Neural cell (in vitro differentiated cells): ENCODE measurements at regions not wholly inside any gene's neighbourhood (a gene's known extent, or its start where the extent isn't known, plus 50 kb on each side); places are given as distances from the start of the nearest gene placed in this dataset.

Experiments used
- H2AFZ ChIP-seq: fragments of 200-600, 300-800 bp; sonication (generic), shearing (Covaris generic); 2 replicates; pipeline ENCODE4 v1.6.0; 2014; ENCODE audit warnings: low read depth, mild to moderate bottlenecking, antibody characterized with exemption, low read length, moderate library complexity
- H3F3A ChIP-seq: fragments of 200-600 bp; shearing (Covaris generic); 2 replicates; pipeline ENCODE4 v1.6.1; 2016; ENCODE audit warnings: mild to moderate bottlenecking, moderate library complexity, mixed read lengths, antibody characterized with exemption, low read length; ENCODE audit not compliant: insufficient read depth, poor library complexity, severe bottlenecking
- H3K27ac ChIP-seq: fragments of 200-600, 300-800 bp; sonication (generic), shearing (Covaris generic); 2 replicates; pipeline ENCODE4 v1.5.1; 2014; ENCODE audit warnings: mild to moderate bottlenecking, low read length, moderate library complexity
- H3K27me3 ChIP-seq: fragments of 300-800, 200-600 bp; sonication (generic), shearing (Covaris generic); 2 replicates; pipeline ENCODE4 v1.6.0; 2014; ENCODE audit warnings: mild to moderate bottlenecking, low read depth, low read length, moderate library complexity; ENCODE audit not compliant: insufficient read depth
- H3K36me3 ChIP-seq: fragments of 300-800, 200-600 bp; sonication (generic), shearing (Covaris generic); 2 replicates; pipeline ENCODE4 v1.5.1; 2014; ENCODE audit warnings: mild to moderate bottlenecking, antibody characterized with exemption, low read length, moderate library complexity; ENCODE audit not compliant: insufficient read depth
- H3K4me2 ChIP-seq: fragments of 300-800, 200-600 bp; sonication (generic), shearing (Covaris generic); 2 replicates; pipeline ENCODE4 v1.6.0; 2014; ENCODE audit warnings: mild to moderate bottlenecking, low read length
- H3K4me3 ChIP-seq: fragments of 300-800, 200-600 bp; sonication (generic), shearing (Covaris generic); 2 replicates; pipeline ENCODE4 v1.5.1; 2014; ENCODE audit warnings: mild to moderate bottlenecking, low read length, moderate library complexity
- H3K79me2 ChIP-seq: fragments of 200-600 bp; shearing (Covaris generic); replicated peaks from 2 replicates; pipeline ENCODE4 v1.6.0; 2014; ENCODE audit warnings: mild to moderate bottlenecking, low read length, moderate library complexity; ENCODE audit not compliant: insufficient read depth
- H3K9ac ChIP-seq: fragments of 300-800, 200-600 bp; sonication (generic), shearing (Covaris generic); 2 replicates; pipeline ENCODE4 v1.6.1; 2016; ENCODE audit warnings: mild to moderate bottlenecking, low read length, mixed read lengths
- H3K9me2 ChIP-seq: fragments of 200-600 bp; shearing (Covaris generic); 2 replicates; pipeline ENCODE4 v1.6.1; 2016; ENCODE audit warnings: mild to moderate bottlenecking, low read length, mixed read lengths; ENCODE audit not compliant: insufficient read depth
- H3K9me3 ChIP-seq: fragments of 200-600, 300-800 bp; sonication (generic), shearing (Covaris generic); 2 replicates; pipeline ENCODE4 v1.6.1; 2016; ENCODE audit warnings: mild to moderate bottlenecking, mixed run types, low read length, moderate library complexity, mixed read lengths
- H4K20me1 ChIP-seq: fragments of 200-600 bp; shearing (Covaris generic); 2 replicates; pipeline ENCODE4 v1.6.1; 2016; ENCODE audit warnings: mild to moderate bottlenecking, mixed run types; ENCODE audit not compliant: insufficient read depth
- CTCF ChIP-seq: fragments of 450-650 bp; IDR thresholded peaks from 2 replicates; pipeline ENCODE4 v1.5.1; 2014; ENCODE audit warnings: antibody characterized with exemption, mild to moderate bottlenecking, moderate library complexity; ENCODE audit not compliant: poor library complexity, severe bottlenecking
- EP300 ChIP-seq: fragments of 450-650 bp; conservative IDR thresholded peaks from 2 replicates; pipeline ENCODE4 v1.6.1; 2014; ENCODE audit warnings: antibody characterized with exemption, mild to moderate bottlenecking, moderate library complexity; ENCODE audit not compliant: poor library complexity, severe bottlenecking
- EZH2 ChIP-seq: fragments of 200-600, 300-800 bp; shearing (Covaris generic), sonication (generic); IDR thresholded peaks from 2 replicates; pipeline ENCODE4 v1.6.1; 2014; ENCODE audit warnings: antibody characterized with exemption, low read length, borderline replicate concordance, mild to moderate bottlenecking; ENCODE audit not compliant: insufficient read depth, poor library complexity, severe bottlenecking
- MXI1 ChIP-seq: fragments of 450-650 bp; conservative IDR thresholded peaks from 2 replicates; pipeline ENCODE4 v1.6.1; 2014; ENCODE audit warnings: antibody characterized with exemption, mild to moderate bottlenecking; ENCODE audit not compliant: poor library complexity, severe bottlenecking
- POLR2AphosphoS5 ChIP-seq: IDR thresholded peaks from 2 replicates; pipeline ENCODE4 v1.6.1; 2012
- RAD21 ChIP-seq: fragments of 450-650 bp; conservative IDR thresholded peaks from 2 replicates; pipeline ENCODE4 v1.6.1; 2014; ENCODE audit warnings: antibody characterized with exemption, mild to moderate bottlenecking, moderate library complexity
- REST ChIP-seq: IDR thresholded peaks from 2 replicates; pipeline ENCODE4 v1.6.1; 2012; ENCODE audit warnings: borderline replicate concordance
- SMC3 ChIP-seq: fragments of 450-650 bp; conservative IDR thresholded peaks from 2 replicates; pipeline ENCODE4 v1.6.1; 2014; ENCODE audit warnings: antibody characterized with exemption, mild to moderate bottlenecking, moderate library complexity; ENCODE audit not compliant: poor library complexity
- TAF1 ChIP-seq: IDR thresholded peaks from 2 replicates; pipeline ENCODE4 v1.6.1; 2012; ENCODE audit warnings: low read depth

GRCh38 chr17:77402159-77402731, 261.5 kb downstream of the SEC14L1 start:
- Histone ChIP-seq H3K4me2 (no peak overlapping the region), H3K4me3 (no peak overlapping the region), H3K9me2 (no peaks in the 10 kb centered on the region), H3K9me3 (no peaks in the 10 kb centered on the region), H4K20me1 (no peaks in the 10 kb centered on the region), H3K27ac (no peak overlapping the region), H3F3A (no peaks in the 10 kb centered on the region), H3K36me3 (no peaks in the 10 kb centered on the region), H2AFZ (no peak overlapping the region), H3K9ac (no peak overlapping the region), H3K27me3 (no peaks in the 10 kb centered on the region), H3K79me2 (no peaks in the 10 kb centered on the region)
- TF ChIP-seq CTCF (no peak), MXI1 (no peak), REST (no peak), RAD21 (no peak), SMC3 (no peak), POLR2AphosphoS5 (no peak), TAF1 (no peak), EP300 (no peak), EZH2 (no peak)

GRCh38 chr17:77403854-77404253, 263.1 kb downstream of the SEC14L1 start:
- no peaks in the 10 kb centered on the region for H3K79me2 ChIP-seq
- no peak overlapping the region for H3K4me3 ChIP-seq
- no peak overlapping the region for H3K27ac ChIP-seq
- no peaks in the 10 kb centered on the region for H4K20me1 ChIP-seq
- H3K27me3 ChIP-seq, result no peaks in the 10 kb centered on the region
- no peaks in the 10 kb centered on the region for H3K9me3 ChIP-seq
- no peaks in the 10 kb centered on the region for H3F3A ChIP-seq
- no peak overlapping the region for H3K9ac ChIP-seq
- no peak for TF ChIP-seq EP300
- H3K36me3 ChIP-seq, result no peaks in the 10 kb centered on the region
- H2AFZ ChIP-seq, result no peak overlapping the region
- no peak overlapping the region for H3K4me2 ChIP-seq
- no peaks in the 10 kb centered on the region for H3K9me2 ChIP-seq
